ENCODE measurements at regions not wholly inside any gene's neighbourhood (a gene's known extent, or its start where the extent isn't known, plus 50 kb on each side); places are given as distances from the start of the nearest gene placed in this dataset.
"Not testable (repeated sequence)": the region's sequence is repeated elsewhere in the genome, so short reads cannot be mapped to it uniquely, and the experiment has no call there.

GRCh38 chr10:95137990-95138625 lies 55.9 kb upstream of the ACSM6 start:
- DNase-seq (ENCODE audit: low spot score) = not testable (repeated sequence)

- DNase-seq (ENCODE audit: low spot score) = no peak
Measured at GRCh38 chr10:95134490-95134889, 59.5 kb upstream of the ACSM6 start.

- no peak for DNase-seq (ENCODE audit: low spot score)
Measured at GRCh38 chr10:95133997-95134396, 60.0 kb upstream of the ACSM6 start.

- peak; percentile 31 for DNase-seq (ENCODE audit: low spot score)
Measured at GRCh38 chr10:95133016-95133752, 60.9 kb upstream of the ACSM6 start.

- not testable (repeated sequence) for DNase-seq (ENCODE audit: low spot score)
Measured at GRCh38 chr10:95130429-95130828, 61.1 kb upstream of the CYP2C8 start.

- no peak for DNase-seq (ENCODE audit: low spot score)
Measured at GRCh38 chr10:95125582-95125981, 56.3 kb upstream of the CYP2C8 start.

- DNase-seq (ENCODE audit: low spot score) = no peak
Measured at GRCh38 chr10:95122736-95123135, 53.4 kb upstream of the CYP2C8 start.

GRCh38 chr10:95121904-95122303 lies 52.6 kb upstream of the CYP2C8 start:
- DNase-seq (ENCODE audit: low spot score) = no peak
